KMS-11 (cell line): ENCODE measurements at regions not wholly inside any gene's neighbourhood (a gene's known extent, or its start where the extent isn't known, plus 50 kb on each side); places are given as distances from the start of the nearest gene placed in this dataset.

Experiments
- H2AFZ ChIP-seq: fragments of 200-600 bp; sonication (generic); 2 replicates; pipeline ENCODE4 v1.6.1; 2016; ENCODE audit warnings: antibody characterized with exemption, mixed run types, low read depth
- H3K27ac ChIP-seq: fragments of 200-600 bp; sonication (generic); 2 replicates; pipeline ENCODE4 v1.6.1; 2016; ENCODE audit warnings: mild to moderate bottlenecking, mixed run types
- H3K27me3 ChIP-seq: fragments of 200-600 bp; sonication (generic); 2 replicates; pipeline ENCODE4 v1.6.1; 2017; ENCODE audit warnings: mild to moderate bottlenecking, low read depth, mixed run types, moderate library complexity; ENCODE audit not compliant: insufficient read depth
- H3K36me3 ChIP-seq: fragments of 200-600 bp; sonication (generic); 2 replicates; pipeline ENCODE4 v1.6.1; 2017; ENCODE audit warnings: mild to moderate bottlenecking, mixed run types; ENCODE audit not compliant: insufficient read depth
- H3K4me1 ChIP-seq: fragments of 200-600 bp; sonication (generic); 2 replicates; pipeline ENCODE4 v1.6.1; 2016; ENCODE audit warnings: mild to moderate bottlenecking, low read depth, mixed run types; ENCODE audit not compliant: poor library complexity, severe bottlenecking
- H3K4me2 ChIP-seq: fragments of 200-600 bp; sonication (generic); 2 replicates; pipeline ENCODE4 v1.7.0; 2016; ENCODE audit warnings: mild to moderate bottlenecking, mixed run types
- H3K4me3 ChIP-seq: fragments of 200-600 bp; sonication (generic); IDR thresholded peaks from 2 replicates; pipeline ENCODE4 v1.6.1; 2017; ENCODE audit warnings: low read depth, low read length, mixed read lengths; ENCODE audit not compliant: insufficient read depth
- H3K79me2 ChIP-seq: fragments of 200-600 bp; sonication (generic); 2 replicates; pipeline ENCODE4 v1.6.1; 2016; ENCODE audit warnings: low read depth, mixed run types; ENCODE audit not compliant: insufficient read depth
- H3K9ac ChIP-seq: fragments of 200-600 bp; sonication (generic); 2 replicates; pipeline ENCODE4 v1.6.1; 2016; ENCODE audit warnings: mild to moderate bottlenecking, mixed run types
- H4K20me1 ChIP-seq: fragments of 200-600 bp; sonication (generic); 2 replicates; pipeline ENCODE4 v1.6.1; 2016; ENCODE audit warnings: mild to moderate bottlenecking, mixed run types; ENCODE audit not compliant: insufficient read depth
- CTCF ChIP-seq: fragments of 200-600 bp; sonication (generic); conservative IDR thresholded peaks from 2 replicates; pipeline ENCODE4 v1.6.1; 2017; ENCODE audit warnings: low read depth, mild to moderate bottlenecking, antibody characterized with exemption, low read length, moderate library complexity, mixed read lengths

- Histone ChIP-seq H3K79me2 (no peaks in the 10 kb centered on the region), H3K4me1 (no peaks in the 10 kb centered on the region), H3K4me3 (no peak overlapping the region), H4K20me1 (no peaks in the 10 kb centered on the region), H3K36me3 (no peaks in the 10 kb centered on the region), H3K27me3 (no peaks in the 10 kb centered on the region), H2AFZ (no peak overlapping the region), H3K9ac (no peak overlapping the region), H3K4me2 (no peak overlapping the region), H3K27ac (no peak overlapping the region)
- no peak for TF ChIP-seq CTCF
These were observed 183.4 kb upstream of the TOPAZ1 start for GRCh38 chr3:44058022-44058867.

- TF ChIP-seq CTCF, result no peak
- Histone ChIP-seq H4K20me1 (no peaks in the 10 kb centered on the region), H3K36me3 (no peaks in the 10 kb centered on the region), H3K4me3 (no peak overlapping the region), H3K27me3 (no peaks in the 10 kb centered on the region), H3K27ac (no peak overlapping the region), H3K9ac (no peak overlapping the region), H2AFZ (no peak overlapping the region), H3K79me2 (no peaks in the 10 kb centered on the region), H3K4me2 (no peak overlapping the region), H3K4me1 (no peaks in the 10 kb centered on the region)
These were observed 182.8 kb upstream of the TOPAZ1 start for GRCh38 chr3:44058868-44059203.

- Histone ChIP-seq H3K36me3 (no peaks in the 10 kb centered on the region), H3K4me1 (no peaks in the 10 kb centered on the region), H3K9ac (no peak overlapping the region), H3K4me3 (no peak overlapping the region), H3K79me2 (no peaks in the 10 kb centered on the region), H3K4me2 (no peak overlapping the region), H2AFZ (no peak overlapping the region), H3K27ac (no peak overlapping the region), H4K20me1 (no peaks in the 10 kb centered on the region), H3K27me3 (no peaks in the 10 kb centered on the region)
- no peak for TF ChIP-seq CTCF
These were observed 181.5 kb upstream of the TOPAZ1 start for GRCh38 chr3:44060164-44060563.

- H3K4me1 ChIP-seq, result peaks cover 1% of the 10 kb centered on the region
- H3K4me3 ChIP-seq, result no peak overlapping the region
These were observed 180.4 kb upstream of the TOPAZ1 start for GRCh38 chr3:44061268-44061667.

More at GRCh38 chr3:44061268-44061667, 180.4 kb upstream of the TOPAZ1 start:
- Histone ChIP-seq H3K4me2 (no peak overlapping the region), H3K27ac (no peak overlapping the region), H4K20me1 (no peaks in the 10 kb centered on the region), H3K9ac (no peak overlapping the region), H3K36me3 (no peaks in the 10 kb centered on the region), H3K27me3 (no peaks in the 10 kb centered on the region), H3K79me2 (no peaks in the 10 kb centered on the region), H2AFZ (no peak overlapping the region)
- no peak for TF ChIP-seq CTCF
